GM18520 (cell line): ENCODE measurements at regions not wholly inside any gene's neighbourhood (a gene's known extent, or its start where the extent isn't known, plus 50 kb on each side); places are given as distances from the start of the nearest gene placed in this dataset.
"Not testable (repeated sequence)": the region's sequence is repeated elsewhere in the genome, so short reads cannot be mapped to it uniquely, and the experiment has no call there.

ENCODE experiments used
- ATAC-seq: cut with Tn5 transposase; IDR thresholded peaks from one replicate; pipeline ENCODE4 v1.9.1; 2021; ENCODE audit not compliant: unreplicated experiment

DNA sequence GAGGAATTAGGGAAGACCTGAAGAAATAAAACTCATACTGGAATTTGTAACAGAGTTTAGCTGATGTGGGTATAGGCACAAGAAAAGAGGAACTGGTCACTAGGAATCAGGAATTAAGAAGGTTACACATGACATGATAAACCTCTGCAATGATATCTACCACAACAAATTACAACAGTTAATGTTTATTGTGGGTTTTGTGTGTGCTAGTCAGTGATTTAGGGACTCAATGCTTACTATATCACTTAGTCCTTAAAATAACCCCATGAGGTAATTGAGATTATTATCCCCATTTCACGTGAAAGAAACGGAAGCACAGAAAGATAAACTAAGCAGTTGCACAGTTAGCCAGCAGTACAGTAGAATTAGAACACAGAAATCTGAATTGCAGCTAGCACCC, 415.8 kb upstream of the ZEB2 start:
- ATAC-seq, result no peak

DNA sequence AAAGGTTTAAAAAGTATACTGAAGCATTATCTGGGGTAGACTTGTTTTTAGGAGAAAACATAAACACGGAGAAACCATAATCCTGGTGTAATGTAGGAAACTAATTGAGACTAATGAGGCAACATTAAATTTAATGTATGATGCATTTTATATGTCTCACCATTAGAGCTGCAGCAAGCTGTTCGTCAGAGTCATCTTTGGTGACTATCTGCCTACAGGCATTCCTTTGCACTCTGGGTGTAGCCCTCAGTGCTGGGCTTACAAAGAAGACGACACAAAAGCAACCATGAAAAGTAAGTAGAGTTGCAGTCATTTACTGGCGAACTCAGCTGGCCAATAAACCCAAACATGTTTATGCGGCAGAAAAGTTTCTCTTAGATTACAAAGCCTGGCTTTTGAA, 415.3 kb upstream of the ZEB2 start:
- no peak for ATAC-seq

GRCh38 chr2:144931960-144932359, 412.0 kb upstream of the ZEB2 start:
- no peak for ATAC-seq

- no peak for ATAC-seq
Observed at GRCh38 chr2:144931480-144931879, 411.6 kb upstream of the ZEB2 start.

DNA sequence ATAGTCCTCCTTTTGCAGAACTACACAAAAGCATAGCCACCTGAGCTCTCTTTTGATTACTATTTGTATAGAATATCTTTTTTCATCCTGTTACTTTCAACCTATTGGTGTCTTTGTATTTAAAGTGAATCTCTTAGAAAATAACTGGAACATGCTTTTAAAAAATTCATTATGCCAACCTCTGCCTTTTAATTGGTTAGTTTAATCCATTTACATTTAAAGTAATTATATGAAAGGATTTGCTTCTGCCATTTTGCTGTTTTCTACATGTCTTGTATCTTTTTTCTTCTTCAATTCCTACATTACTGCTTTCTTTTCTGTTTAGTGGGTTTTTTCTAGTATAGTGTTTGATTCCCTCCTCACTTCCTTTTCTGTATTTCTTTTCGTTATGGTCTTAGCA, 407.5 kb upstream of the ZEB2 start:
- ATAC-seq, result no peak

DNA sequence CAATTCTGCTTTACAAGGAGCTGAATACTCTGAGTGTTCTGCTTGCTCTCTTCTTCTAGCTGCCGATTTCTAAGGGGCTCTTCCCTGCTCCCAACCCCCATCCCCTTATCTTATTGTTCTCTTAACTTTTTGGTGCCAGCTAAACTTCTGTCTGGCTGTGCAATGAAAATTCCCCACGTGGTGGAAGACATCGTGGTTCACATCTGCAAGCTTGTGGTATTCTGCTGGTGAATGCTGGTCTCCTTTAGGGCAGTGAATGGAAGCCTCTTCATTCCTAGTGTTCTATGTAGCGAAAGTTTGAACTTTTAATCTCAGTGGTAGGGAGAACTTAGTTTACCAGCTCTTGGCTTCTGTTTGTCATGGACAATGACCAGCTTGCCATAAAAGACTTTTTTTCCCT, 406.0 kb upstream of the ZEB2 start:
- ATAC-seq, result no peak

- ATAC-seq, result no peak
Observed at GRCh38 chr2:144924827-144925226, 404.9 kb upstream of the ZEB2 start.

GRCh38 chr2:144922519-144922918, 402.6 kb upstream of the ZEB2 start:
- no peak for ATAC-seq

GRCh38 chr2:144920755-144921530, 401.0 kb upstream of the ZEB2 start:
- ATAC-seq, result no peak

GRCh38 chr2:144914622-144915318, 394.9 kb upstream of the ZEB2 start:
- ATAC-seq, result no peak

DNA sequence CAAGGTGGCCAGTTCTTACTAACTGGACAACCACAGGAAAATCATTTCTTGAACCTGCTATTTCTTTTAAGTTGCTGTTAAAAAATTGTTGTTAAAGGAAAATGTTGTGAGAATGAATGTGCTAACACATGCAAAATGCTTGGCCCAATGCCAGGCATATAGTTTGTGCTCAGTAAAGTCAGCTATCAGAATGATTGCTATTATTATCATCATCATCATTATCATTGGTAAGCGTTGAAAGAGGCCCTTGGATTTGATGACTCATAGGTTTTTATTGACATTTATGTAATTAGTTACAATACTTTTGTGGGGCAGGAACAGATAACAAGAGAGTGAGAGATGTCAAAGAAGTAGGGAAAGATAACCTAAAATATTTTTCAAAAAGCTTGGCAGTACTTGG, 394.2 kb upstream of the ZEB2 start:
- no peak for ATAC-seq

DNA sequence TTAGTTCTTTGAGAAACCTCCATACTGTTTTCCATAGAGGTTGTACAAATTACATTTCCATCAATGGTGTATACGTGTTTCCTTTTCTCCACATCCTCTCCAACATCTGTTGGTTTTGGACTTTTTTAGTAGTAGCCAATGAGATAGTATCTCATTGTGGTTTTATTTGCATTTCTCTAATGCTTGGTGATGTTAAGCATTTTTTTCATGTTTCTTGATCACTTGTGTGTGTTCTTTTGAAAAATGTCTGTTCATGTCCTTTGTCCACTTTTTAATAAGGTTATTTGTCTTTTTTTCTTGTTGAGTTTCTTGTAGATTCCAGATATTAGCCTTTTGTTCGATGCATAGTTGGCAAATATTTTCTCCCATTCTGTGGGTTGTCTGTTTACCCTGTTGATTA, 392.3 kb upstream of the ZEB2 start:
- no peak for ATAC-seq

- no peak for ATAC-seq
Observed at GRCh38 chr2:144905956-144906355, 386.0 kb upstream of the ZEB2 start.

- no peak for ATAC-seq
Observed at GRCh38 chr2:144904612-144905011, 384.7 kb upstream of the ZEB2 start.

DNA sequence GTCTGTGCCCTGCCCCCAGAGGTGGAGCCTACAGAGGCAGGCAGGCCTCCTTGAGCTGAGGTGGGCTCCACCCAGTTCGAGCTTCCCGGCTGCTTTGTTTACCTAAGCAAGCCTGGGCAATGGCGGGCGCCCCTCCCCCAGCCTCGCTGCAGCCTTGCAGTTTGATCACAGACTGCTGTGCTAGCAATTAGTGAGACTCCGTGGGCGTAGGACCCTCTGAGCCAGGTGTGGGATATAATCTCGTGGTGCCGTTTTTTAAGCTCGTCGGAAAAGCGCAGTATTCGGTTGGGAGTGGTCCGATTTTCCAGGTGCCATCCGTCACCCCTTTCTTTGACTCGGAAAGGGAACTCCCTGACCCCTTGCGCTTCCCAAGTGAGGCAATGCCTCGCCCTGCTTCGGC, 383.1 kb upstream of the ZEB2 start:
- ATAC-seq, result not testable (repeated sequence)

DNA sequence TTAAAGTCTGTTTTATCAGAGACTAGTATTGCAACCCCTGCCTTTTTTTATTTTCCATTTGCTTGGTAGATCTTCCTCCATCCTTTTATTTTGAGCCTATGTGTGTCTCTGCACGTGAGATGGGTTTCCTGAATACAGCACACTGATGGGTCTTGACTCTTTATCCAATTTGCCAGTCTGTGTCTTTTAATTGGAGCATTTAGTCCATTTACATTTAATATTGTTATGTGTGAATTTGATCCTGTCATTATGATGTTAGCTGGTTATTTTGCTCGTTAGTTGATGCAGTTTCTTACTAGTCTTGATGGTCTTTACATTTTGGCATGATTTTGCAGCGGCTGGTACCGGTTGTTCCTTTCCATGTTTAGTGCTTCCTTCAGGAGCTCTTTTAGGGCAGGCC, 381.5 kb upstream of the ZEB2 start:
- not testable (repeated sequence) for ATAC-seq

- no peak for ATAC-seq
Observed at GRCh38 chr2:144896341-144896740, 376.4 kb upstream of the ZEB2 start.

- ATAC-seq, result no peak
Observed at GRCh38 chr2:144894612-144895599, 375.0 kb upstream of the ZEB2 start.

DNA sequence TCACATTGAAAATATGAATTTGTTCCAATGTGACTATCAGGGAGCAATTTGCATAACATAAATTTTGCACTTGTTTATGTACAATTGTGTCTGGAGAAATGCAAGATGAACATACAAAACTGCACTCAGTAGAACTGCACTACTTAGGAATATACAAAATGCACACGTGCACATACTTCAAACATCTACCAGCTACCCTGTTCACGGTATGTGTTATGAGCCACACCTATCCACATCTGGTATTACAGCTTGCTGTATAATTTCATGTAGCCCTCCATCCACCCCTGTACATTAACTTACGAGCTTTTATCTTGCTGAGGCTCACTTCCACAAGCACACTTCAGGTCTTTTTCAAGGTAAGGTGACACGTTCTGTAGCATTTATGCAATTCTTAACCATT, 373.5 kb upstream of the ZEB2 start:
- ATAC-seq, result no peak

GRCh38 chr2:144890828-144891227, 370.9 kb upstream of the ZEB2 start:
- no peak for ATAC-seq

DNA sequence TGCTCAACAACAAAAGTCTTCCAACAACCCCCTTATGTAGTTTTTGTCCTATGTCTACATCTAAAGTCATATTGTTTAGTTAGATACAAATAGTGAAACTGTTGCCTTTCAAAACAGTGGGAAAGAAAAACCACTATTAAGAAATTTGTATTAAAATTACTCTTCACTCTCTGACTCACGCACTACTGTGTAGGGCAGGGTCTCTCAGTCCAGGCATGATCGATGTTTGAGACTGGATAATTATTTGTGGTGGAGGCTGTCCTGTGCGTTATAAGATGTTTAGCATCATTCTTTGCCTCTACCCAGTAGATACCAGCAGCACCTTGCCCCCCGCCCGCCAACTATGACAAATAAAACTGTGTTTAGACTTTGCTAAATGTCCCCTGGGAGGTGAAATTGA, 369.4 kb upstream of the ZEB2 start:
- ATAC-seq, result no peak
